Chondrocyte (in vitro differentiated cells): ENCODE measurements at regions not wholly inside any gene's neighbourhood (a gene's known extent, or its start where the extent isn't known, plus 50 kb on each side); places are given as distances from the start of the nearest gene placed in this dataset.

Experiments used
- DNase-seq: peaks from one replicate; pipeline ENCODE4 v3.0.0; 2021; ENCODE audit warnings: mixed read lengths, low spot score
- H3K27ac Mint-ChIP-seq: one replicate; pipeline ENCODE4 v1.8.0; 2021; ENCODE audit warnings: mild to moderate bottlenecking, moderate library complexity, mixed read lengths; ENCODE audit not compliant: unreplicated experiment
- H3K27me3 Mint-ChIP-seq: 2 replicates; pipeline ENCODE4 v1.8.0; 2021; ENCODE audit warnings: low read depth, mixed read lengths
- H3K36me3 Mint-ChIP-seq: 2 replicates; pipeline ENCODE4 v1.8.0; 2021; ENCODE audit warnings: low read depth, mixed read lengths
- H3K4me1 Mint-ChIP-seq: 2 replicates; pipeline ENCODE4 v1.8.0; 2021; ENCODE audit warnings: low read depth, mild to moderate bottlenecking, mixed read lengths
- H3K4me3 Mint-ChIP-seq: one replicate; pipeline ENCODE4 v1.8.0; 2021; ENCODE audit warnings: mild to moderate bottlenecking, moderate library complexity, mixed read lengths; ENCODE audit not compliant: unreplicated experiment
- H3K9me3 Mint-ChIP-seq: 2 replicates; pipeline ENCODE4 v1.8.0; 2021; ENCODE audit warnings: low read depth, mixed read lengths
- CTCF ChIP-seq: fragments of 200-600 bp; sonication (generic); IDR thresholded peaks from 2 replicates; pipeline ENCODE4 v1.5.0; 2021; ENCODE audit warnings: antibody characterized with exemption, mild to moderate bottlenecking, moderate library complexity

GRCh38 chr4:41410049-41410448 lies 127.9 kb upstream of the LIMCH1 start:
- H3K27ac Mint-ChIP-seq: no peak overlapping the region
- H3K4me3 Mint-ChIP-seq: no peak overlapping the region
- H3K4me1 Mint-ChIP-seq: peaks cover 4% of the 10 kb centered on the region
- no peaks in the 10 kb centered on the region for H3K27me3 Mint-ChIP-seq
- no peak for TF ChIP-seq CTCF
- no peak for DNase-seq
- no peaks in the 10 kb centered on the region for H3K36me3 Mint-ChIP-seq
- no peaks in the 10 kb centered on the region for H3K9me3 Mint-ChIP-seq

GRCh38 chr4:41413670-41414411 lies 124.1 kb upstream of the LIMCH1 start:
- H3K4me3 Mint-ChIP-seq: no peak overlapping the region
- no peaks in the 10 kb centered on the region for H3K9me3 Mint-ChIP-seq
- TF ChIP-seq CTCF: no peak
- peaks cover 7% of the 10 kb centered on the region for H3K4me1 Mint-ChIP-seq
- no peaks in the 10 kb centered on the region for H3K27me3 Mint-ChIP-seq
- H3K27ac Mint-ChIP-seq: no peak overlapping the region
- no peaks in the 10 kb centered on the region for H3K36me3 Mint-ChIP-seq
- no peak for DNase-seq

GRCh38 chr4:41414412-41414779 lies 123.6 kb upstream of the LIMCH1 start:
- no peak for DNase-seq
- Mint-ChIP-seq H3K36me3 (no peaks in the 10 kb centered on the region), H3K9me3 (no peaks in the 10 kb centered on the region), H3K4me3 (no peak overlapping the region), H3K27ac (no peak overlapping the region), H3K4me1 (peaks cover 7% of the 10 kb centered on the region), H3K27me3 (no peaks in the 10 kb centered on the region)
- TF ChIP-seq CTCF: no peak

- Mint-ChIP-seq H3K36me3 (no peaks in the 10 kb centered on the region), H3K9me3 (no peaks in the 10 kb centered on the region), H3K27me3 (peaks cover 5% of the 10 kb centered on the region), H3K4me1 (peaks cover 7% of the 10 kb centered on the region), H3K27ac (peak overlapping the region; percentile 77), H3K4me3 (no peak overlapping the region)
- no peak for DNase-seq
- no peak for TF ChIP-seq CTCF
These were observed 119.5 kb upstream of the LIMCH1 start for GRCh38 chr4:41418444-41418843.

GRCh38 chr4:41420541-41420940 lies 117.4 kb upstream of the LIMCH1 start:
- Mint-ChIP-seq H3K27ac (no peak overlapping the region), H3K9me3 (no peaks in the 10 kb centered on the region), H3K36me3 (no peaks in the 10 kb centered on the region), H3K27me3 (peaks cover 10% of the 10 kb centered on the region), H3K4me3 (no peak overlapping the region), H3K4me1 (peaks cover 13% of the 10 kb centered on the region)
- no peak for DNase-seq
- TF ChIP-seq CTCF: no peak
